C4-2B (cell line): ENCODE measurements at regions not wholly inside any gene's neighbourhood (a gene's known extent, or its start where the extent isn't known, plus 50 kb on each side); places are given as distances from the start of the nearest gene placed in this dataset.

ENCODE experiments used
- ZFX ChIP-seq: fragments of 450-650 bp; IDR thresholded peaks from 2 replicates; pipeline ENCODE4 v1.6.1; 2017
- TF ChIP-seq, protein P1 (sequence below): fragments of 450-650 bp; conservative IDR thresholded peaks from 2 replicates; pipeline ENCODE4 v1.5.1; 2017; ENCODE audit warnings: mild to moderate bottlenecking

DNA sequence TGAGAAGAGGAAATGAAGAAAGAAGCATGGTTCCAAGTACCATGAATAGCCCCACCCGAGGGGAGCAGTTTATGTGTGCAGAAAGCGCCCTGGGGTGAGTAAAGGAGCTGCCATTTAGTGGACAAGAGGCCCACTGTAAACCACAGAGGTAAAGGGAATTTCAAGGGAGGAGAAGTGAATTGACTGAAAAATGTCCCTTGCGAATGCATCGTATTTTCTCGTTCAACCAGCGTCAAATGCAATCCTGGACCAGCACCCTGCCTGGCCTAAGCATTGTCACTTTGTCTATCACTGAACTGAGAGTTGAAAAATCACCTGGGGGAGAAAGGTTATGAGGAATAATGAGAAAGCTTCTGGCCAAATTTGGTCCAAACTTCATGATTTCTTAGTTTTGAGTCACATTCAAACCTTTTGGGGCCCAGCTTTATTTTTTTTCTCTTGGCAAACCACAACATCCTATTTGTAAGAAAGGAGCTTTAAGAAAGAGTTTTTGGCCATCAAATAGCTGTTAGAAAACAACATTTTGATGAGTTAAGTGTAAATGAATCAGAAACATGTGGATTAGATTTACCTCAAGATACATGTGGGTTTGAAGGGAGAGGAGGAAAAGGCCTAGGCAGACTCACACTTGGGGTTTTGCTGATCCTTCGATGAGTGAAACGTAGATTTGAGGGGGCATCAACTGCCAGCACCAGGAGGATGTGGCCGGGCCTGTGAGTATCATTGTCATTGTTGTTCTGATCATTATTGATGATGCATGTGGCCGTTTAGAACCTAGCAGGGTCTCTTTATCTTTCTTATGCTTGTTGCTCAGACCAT lies 214.0 kb downstream of the CLIC5 start:
- TF ChIP-seq, protein P1, sequence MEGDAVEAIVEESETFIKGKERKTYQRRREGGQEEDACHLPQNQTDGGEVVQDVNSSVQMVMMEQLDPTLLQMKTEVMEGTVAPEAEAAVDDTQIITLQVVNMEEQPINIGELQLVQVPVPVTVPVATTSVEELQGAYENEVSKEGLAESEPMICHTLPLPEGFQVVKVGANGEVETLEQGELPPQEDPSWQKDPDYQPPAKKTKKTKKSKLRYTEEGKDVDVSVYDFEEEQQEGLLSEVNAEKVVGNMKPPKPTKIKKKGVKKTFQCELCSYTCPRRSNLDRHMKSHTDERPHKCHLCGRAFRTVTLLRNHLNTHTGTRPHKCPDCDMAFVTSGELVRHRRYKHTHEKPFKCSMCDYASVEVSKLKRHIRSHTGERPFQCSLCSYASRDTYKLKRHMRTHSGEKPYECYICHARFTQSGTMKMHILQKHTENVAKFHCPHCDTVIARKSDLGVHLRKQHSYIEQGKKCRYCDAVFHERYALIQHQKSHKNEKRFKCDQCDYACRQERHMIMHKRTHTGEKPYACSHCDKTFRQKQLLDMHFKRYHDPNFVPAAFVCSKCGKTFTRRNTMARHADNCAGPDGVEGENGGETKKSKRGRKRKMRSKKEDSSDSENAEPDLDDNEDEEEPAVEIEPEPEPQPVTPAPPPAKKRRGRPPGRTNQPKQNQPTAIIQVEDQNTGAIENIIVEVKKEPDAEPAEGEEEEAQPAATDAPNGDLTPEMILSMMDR = no peak
- no peak for TF ChIP-seq ZFX
